ENCODE measurements at regions not wholly inside any gene's neighbourhood (a gene's known extent, or its start where the extent isn't known, plus 50 kb on each side); places are given as distances from the start of the nearest gene placed in this dataset.
"Not testable (repeated sequence)": the region's sequence is repeated elsewhere in the genome, so short reads cannot be mapped to it uniquely, and the experiment has no call there.

GRCh38 chr1:213782941-213783672 is 204.7 kb upstream of the PROX1 start:
- no peak overlapping the region for H3K4me3 ChIP-seq (ENCODE audit: low read depth in 1 of 2, low read length in 2 of 2)
- H3K9ac ChIP-seq (ENCODE audit: low read length), result no peak overlapping the region
- H3K27ac ChIP-seq (ENCODE audit: low read depth, low read length), result no peak overlapping the region
- no peaks in the 10 kb centered on the region for H3K9me3 ChIP-seq (ENCODE audit: low read length)
- H3K27me3 ChIP-seq (ENCODE audit: control insufficient read depth in 1 of 2, insufficient read depth in 2 of 2, low read length in 2 of 2), result no peaks in the 10 kb centered on the region
- no peaks in the 10 kb centered on the region for H3K36me3 ChIP-seq (ENCODE audit: insufficient read depth, low read length)
- H3K4me1 ChIP-seq (ENCODE audit: insufficient read depth, low read length), result no peaks in the 10 kb centered on the region

GRCh38 chr1:213783893-213784292 is 203.9 kb upstream of the PROX1 start:
- Histone ChIP-seq H3K4me1 (ENCODE audit: insufficient read depth, low read length) (no peaks in the 10 kb centered on the region), H3K9ac (ENCODE audit: low read length) (no peak overlapping the region), H3K27me3 (ENCODE audit: control insufficient read depth in 1 of 2, insufficient read depth in 2 of 2, low read length in 2 of 2) (no peaks in the 10 kb centered on the region), H3K4me3 (ENCODE audit: low read depth in 1 of 2, low read length in 2 of 2) (no peak overlapping the region), H3K27ac (ENCODE audit: low read depth, low read length) (no peak overlapping the region), H3K36me3 (ENCODE audit: insufficient read depth, low read length) (no peaks in the 10 kb centered on the region), H3K9me3 (ENCODE audit: low read length) (no peaks in the 10 kb centered on the region)

- no peak overlapping the region for H3K9ac ChIP-seq (ENCODE audit: low read length)
- no peaks in the 10 kb centered on the region for H3K36me3 ChIP-seq (ENCODE audit: insufficient read depth, low read length)
- H3K4me3 ChIP-seq (ENCODE audit: low read depth in 1 of 2, low read length in 2 of 2), result no peak overlapping the region
- H3K4me1 ChIP-seq (ENCODE audit: insufficient read depth, low read length), result no peaks in the 10 kb centered on the region
- H3K27ac ChIP-seq (ENCODE audit: low read depth, low read length), result no peak overlapping the region
- no peaks in the 10 kb centered on the region for H3K27me3 ChIP-seq (ENCODE audit: control insufficient read depth in 1 of 2, insufficient read depth in 2 of 2, low read length in 2 of 2)
- H3K9me3 ChIP-seq (ENCODE audit: low read length), result no peaks in the 10 kb centered on the region
Observed at GRCh38 chr1:213786683-213787082, 201.1 kb upstream of the PROX1 start.

- Histone ChIP-seq H3K27ac (ENCODE audit: low read depth, low read length) (no peak overlapping the region), H3K9me3 (ENCODE audit: low read length) (no peaks in the 10 kb centered on the region), H3K27me3 (ENCODE audit: control insufficient read depth in 1 of 2, insufficient read depth in 2 of 2, low read length in 2 of 2) (no peaks in the 10 kb centered on the region), H3K4me1 (ENCODE audit: insufficient read depth, low read length) (no peaks in the 10 kb centered on the region), H3K9ac (ENCODE audit: low read length) (no peak overlapping the region), H3K4me3 (ENCODE audit: low read depth in 1 of 2, low read length in 2 of 2) (no peak overlapping the region), H3K36me3 (ENCODE audit: insufficient read depth, low read length) (no peaks in the 10 kb centered on the region)
Observed at GRCh38 chr1:213790565-213790964, 197.2 kb upstream of the PROX1 start.

- H3K27me3 ChIP-seq (ENCODE audit: control insufficient read depth in 1 of 2, insufficient read depth in 2 of 2, low read length in 2 of 2), result no peaks in the 10 kb centered on the region
- no peaks in the 10 kb centered on the region for H3K4me1 ChIP-seq (ENCODE audit: insufficient read depth, low read length)
- H3K27ac ChIP-seq (ENCODE audit: low read depth, low read length), result no peak overlapping the region
- H3K9ac ChIP-seq (ENCODE audit: low read length), result no peak overlapping the region
- H3K9me3 ChIP-seq (ENCODE audit: low read length), result no peaks in the 10 kb centered on the region
- H3K4me3 ChIP-seq (ENCODE audit: low read depth in 1 of 2, low read length in 2 of 2), result no peak overlapping the region
- H3K36me3 ChIP-seq (ENCODE audit: insufficient read depth, low read length), result no peaks in the 10 kb centered on the region
Observed at GRCh38 chr1:213793482-213794067, 194.2 kb upstream of the PROX1 start.

GRCh38 chr1:213796525-213796924 is 191.2 kb upstream of the PROX1 start:
- Histone ChIP-seq H3K4me1 (ENCODE audit: insufficient read depth, low read length) (no peaks in the 10 kb centered on the region), H3K9ac (ENCODE audit: low read length) (no peak overlapping the region), H3K27ac (ENCODE audit: low read depth, low read length) (no peak overlapping the region), H3K27me3 (ENCODE audit: control insufficient read depth in 1 of 2, insufficient read depth in 2 of 2, low read length in 2 of 2) (no peaks in the 10 kb centered on the region), H3K36me3 (ENCODE audit: insufficient read depth, low read length) (no peaks in the 10 kb centered on the region), H3K4me3 (ENCODE audit: low read depth in 1 of 2, low read length in 2 of 2) (no peak overlapping the region), H3K9me3 (ENCODE audit: low read length) (no peaks in the 10 kb centered on the region)

- H3K4me3 ChIP-seq (ENCODE audit: low read depth in 1 of 2, low read length in 2 of 2); H3K4me1 ChIP-seq (ENCODE audit: insufficient read depth, low read length); H3K9ac ChIP-seq (ENCODE audit: low read length); H3K27me3 ChIP-seq (ENCODE audit: control insufficient read depth in 1 of 2, insufficient read depth in 2 of 2, low read length in 2 of 2); H3K36me3 ChIP-seq (ENCODE audit: insufficient read depth, low read length); H3K9me3 ChIP-seq (ENCODE audit: low read length); H3K27ac ChIP-seq (ENCODE audit: low read depth, low read length): not testable (repeated sequence)
Observed at GRCh38 chr1:213808288-213808687, 179.5 kb upstream of the PROX1 start.

GRCh38 chr1:213817156-213817555 is 170.6 kb upstream of the PROX1 start:
- Histone ChIP-seq H3K27ac (ENCODE audit: low read depth, low read length) (no peak overlapping the region), H3K36me3 (ENCODE audit: insufficient read depth, low read length) (no peaks in the 10 kb centered on the region), H3K9ac (ENCODE audit: low read length) (no peak overlapping the region), H3K27me3 (ENCODE audit: control insufficient read depth in 1 of 2, insufficient read depth in 2 of 2, low read length in 2 of 2) (no peaks in the 10 kb centered on the region), H3K9me3 (ENCODE audit: low read length) (no peaks in the 10 kb centered on the region), H3K4me1 (ENCODE audit: insufficient read depth, low read length) (no peaks in the 10 kb centered on the region), H3K4me3 (ENCODE audit: low read depth in 1 of 2, low read length in 2 of 2) (no peak overlapping the region)

- Histone ChIP-seq H3K4me1 (ENCODE audit: insufficient read depth, low read length) (no peaks in the 10 kb centered on the region), H3K27ac (ENCODE audit: low read depth, low read length) (no peak overlapping the region), H3K9ac (ENCODE audit: low read length) (no peak overlapping the region), H3K27me3 (ENCODE audit: control insufficient read depth in 1 of 2, insufficient read depth in 2 of 2, low read length in 2 of 2) (no peaks in the 10 kb centered on the region), H3K36me3 (ENCODE audit: insufficient read depth, low read length) (no peaks in the 10 kb centered on the region), H3K4me3 (ENCODE audit: low read depth in 1 of 2, low read length in 2 of 2) (no peak overlapping the region), H3K9me3 (ENCODE audit: low read length) (no peaks in the 10 kb centered on the region)
Observed at GRCh38 chr1:213820362-213821149, 167.2 kb upstream of the PROX1 start.

- no peak overlapping the region for H3K4me3 ChIP-seq (ENCODE audit: low read depth in 1 of 2, low read length in 2 of 2)
- no peaks in the 10 kb centered on the region for H3K27me3 ChIP-seq (ENCODE audit: control insufficient read depth in 1 of 2, insufficient read depth in 2 of 2, low read length in 2 of 2)
- no peaks in the 10 kb centered on the region for H3K9me3 ChIP-seq (ENCODE audit: low read length)
- no peak overlapping the region for H3K9ac ChIP-seq (ENCODE audit: low read length)
- no peaks in the 10 kb centered on the region for H3K4me1 ChIP-seq (ENCODE audit: insufficient read depth, low read length)
- no peak overlapping the region for H3K27ac ChIP-seq (ENCODE audit: low read depth, low read length)
- H3K36me3 ChIP-seq (ENCODE audit: insufficient read depth, low read length), result no peaks in the 10 kb centered on the region
Observed at GRCh38 chr1:213821175-213821942, 166.4 kb upstream of the PROX1 start.

GRCh38 chr1:213821943-213822334 is 165.8 kb upstream of the PROX1 start:
- H3K4me3 ChIP-seq (ENCODE audit: low read depth in 1 of 2, low read length in 2 of 2), result no peak overlapping the region
- no peaks in the 10 kb centered on the region for H3K9me3 ChIP-seq (ENCODE audit: low read length)
- no peaks in the 10 kb centered on the region for H3K36me3 ChIP-seq (ENCODE audit: insufficient read depth, low read length)
- no peaks in the 10 kb centered on the region for H3K4me1 ChIP-seq (ENCODE audit: insufficient read depth, low read length)
- no peak overlapping the region for H3K27ac ChIP-seq (ENCODE audit: low read depth, low read length)
- H3K27me3 ChIP-seq (ENCODE audit: control insufficient read depth in 1 of 2, insufficient read depth in 2 of 2, low read length in 2 of 2), result no peaks in the 10 kb centered on the region
- H3K9ac ChIP-seq (ENCODE audit: low read length), result no peak overlapping the region

All from muscle layer of colon (tissue), 2 donors.